CD4-positive, alpha-beta T cell treated with Interleukin-1 beta for 1 hour (primary cell): ENCODE measurements at regions not wholly inside any gene's neighbourhood (a gene's known extent, or its start where the extent isn't known, plus 50 kb on each side); places are given as distances from the start of the nearest gene placed in this dataset.

Source experiments
- DNase-seq, 2 donors: peaks; one replicate each; pipeline ENCODE4 v3.0.0-alpha.2; 2020 to 2022

DNA sequence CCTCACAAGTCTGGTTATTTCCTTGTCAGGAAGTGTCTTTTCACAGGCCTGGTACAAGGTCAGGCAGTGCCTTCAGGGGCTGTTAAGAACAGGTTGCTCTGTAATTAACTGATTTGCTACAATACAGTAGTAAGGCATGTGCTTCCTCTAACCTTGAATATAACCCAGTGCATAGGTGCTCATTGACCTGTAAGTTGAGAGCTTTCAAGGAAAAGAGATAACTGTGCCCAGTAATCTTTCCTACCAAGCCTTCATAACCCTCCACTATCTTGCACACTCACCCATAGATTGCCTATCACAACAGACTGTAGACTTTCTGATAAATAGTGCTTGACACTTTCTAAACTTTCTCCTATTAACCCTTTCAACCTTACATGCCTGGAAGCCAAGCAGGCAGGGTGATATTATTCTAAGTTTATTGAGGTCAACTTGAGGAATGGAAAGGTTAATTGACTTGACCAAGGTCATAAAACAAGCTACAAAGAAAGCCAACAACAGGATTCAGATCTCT lies 148.1 kb downstream of the PPARGC1A start:
- DNase-seq = no peak

DNA sequence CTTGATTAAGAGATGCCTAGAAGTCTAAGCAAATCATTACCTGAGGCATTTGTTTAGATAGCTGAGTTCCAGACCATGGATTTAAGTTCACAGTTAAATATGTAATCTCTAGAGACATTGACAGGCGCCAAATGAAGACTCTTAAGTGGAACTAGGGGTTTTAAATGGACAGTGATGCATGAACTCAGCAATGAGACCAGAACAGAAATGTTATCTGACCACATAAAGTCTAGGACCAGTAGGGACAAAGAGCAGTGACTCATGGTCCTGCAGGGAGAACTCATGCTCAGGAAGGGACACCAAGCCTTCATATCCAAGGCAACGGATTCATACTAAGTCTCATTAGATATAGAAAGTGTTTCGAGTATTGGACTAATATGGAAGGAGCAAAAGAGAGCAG lies 152.3 kb downstream of the PPARGC1A start:
- no peak for DNase-seq

- DNase-seq = no peak
Measured at GRCh38 chr4:23736466-23736865, 153.4 kb downstream of the PPARGC1A start.

GRCh38 chr4:23734000-23734399 lies 155.8 kb downstream of the PPARGC1A start:
- DNase-seq = no peak

DNA sequence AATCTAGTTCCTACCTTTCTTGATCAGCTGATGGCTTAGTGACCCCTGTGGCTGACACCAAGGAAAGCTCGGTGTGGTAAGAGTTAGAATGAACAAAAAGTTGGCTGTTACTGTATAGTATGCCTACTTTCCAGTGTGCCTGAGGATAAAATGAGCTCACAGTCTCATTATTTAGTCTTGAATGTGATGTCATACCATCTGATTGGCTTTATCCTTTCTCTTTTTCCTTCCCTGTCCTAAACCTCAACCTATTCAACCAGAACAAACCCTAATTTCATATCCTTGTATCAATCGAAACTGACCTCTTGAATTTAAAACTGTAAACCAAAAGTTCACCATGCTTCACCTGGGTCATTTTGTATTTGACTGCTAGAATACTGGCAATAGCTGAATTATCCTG lies 156.4 kb downstream of the PPARGC1A start:
- no peak for DNase-seq

- DNase-seq = no peak
Measured at GRCh38 chr4:23730998-23731397, 158.8 kb downstream of the PPARGC1A start.

DNA sequence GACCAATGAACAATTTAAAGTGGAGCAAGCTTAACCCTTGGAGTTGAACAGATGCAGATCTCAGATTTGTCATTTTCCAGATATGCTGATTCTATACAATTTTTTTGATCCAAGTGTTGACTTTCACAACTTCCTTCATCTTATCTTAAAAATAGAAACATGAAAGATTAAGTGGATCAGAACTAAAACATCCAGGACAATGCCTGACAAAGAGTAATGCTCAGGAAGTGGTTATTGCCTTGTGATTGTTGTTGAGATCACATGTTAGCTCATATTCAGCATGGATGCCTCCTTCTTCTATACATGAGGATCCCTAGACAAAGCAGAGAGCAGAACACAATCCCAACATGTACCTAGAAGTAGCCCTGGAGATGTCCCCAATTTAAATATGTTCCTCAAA lies 160.9 kb downstream of the PPARGC1A start:
- DNase-seq = no peak

DNA sequence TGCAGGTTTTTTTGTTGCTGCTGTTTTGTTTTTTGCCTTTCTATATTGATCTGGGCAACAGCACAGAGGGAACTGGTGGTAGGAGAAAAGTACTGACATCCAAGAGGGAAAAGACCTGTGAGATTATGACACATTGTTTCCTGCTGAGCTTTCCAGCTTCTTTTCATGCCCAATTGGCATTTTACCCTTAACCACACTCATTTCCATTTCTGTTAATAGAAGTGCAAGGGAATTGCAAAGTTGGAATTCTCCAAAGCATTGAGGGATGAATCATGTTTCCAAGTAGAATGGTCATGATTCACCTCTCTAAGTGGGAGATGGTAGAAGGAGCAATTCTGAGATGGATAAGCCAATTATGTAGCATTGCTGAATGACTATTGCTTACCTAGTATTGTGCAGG lies 161.5 kb downstream of the PPARGC1A start:
- DNase-seq = no peak

- DNase-seq = no peak
Measured at GRCh38 chr4:23720556-23720955, 169.3 kb downstream of the PPARGC1A start.

DNA sequence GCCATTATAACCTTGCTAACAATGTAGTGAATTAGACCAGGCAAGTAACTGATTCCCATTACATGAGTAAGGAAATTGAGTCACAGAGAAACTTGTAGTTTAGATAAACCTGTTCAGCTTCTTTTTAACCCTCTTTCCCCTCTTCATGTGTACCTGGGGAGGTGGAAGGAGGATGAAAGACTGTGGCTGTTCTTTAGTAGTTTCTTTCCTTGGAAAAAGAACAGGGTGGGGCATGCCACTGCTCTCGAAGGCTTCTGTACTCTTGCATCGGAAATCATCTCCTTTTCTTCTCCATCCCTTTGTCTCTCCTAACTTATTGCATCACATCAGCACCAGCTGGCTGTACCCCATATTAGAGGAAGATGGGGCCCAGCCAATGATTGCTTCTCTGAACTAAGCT lies 171.4 kb downstream of the PPARGC1A start:
- no peak for DNase-seq

- no peak for DNase-seq
Measured at GRCh38 chr4:23717528-23718248, 172.2 kb downstream of the PPARGC1A start.

DNA sequence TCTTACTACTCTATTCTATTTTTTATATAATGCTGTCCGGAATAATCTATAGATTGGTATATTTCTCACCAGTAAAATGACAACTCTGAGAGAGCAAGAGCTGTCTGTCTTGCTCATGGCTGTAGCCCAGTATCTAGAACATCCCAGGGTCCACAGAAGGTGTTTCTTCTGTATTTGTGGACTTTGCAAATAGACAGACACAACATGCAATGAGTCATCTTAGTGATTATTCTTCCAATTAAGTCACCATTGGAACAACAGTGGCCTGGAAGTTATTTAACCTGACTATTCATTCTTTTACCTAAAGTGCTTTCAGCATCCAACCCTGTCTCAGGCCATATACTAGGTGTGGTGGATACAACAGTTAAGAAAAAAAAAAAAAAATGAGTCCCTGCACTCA lies 179.5 kb downstream of the PPARGC1A start:
- DNase-seq = no peak

GRCh38 chr4:23707652-23708026 lies 182.2 kb downstream of the PPARGC1A start:
- DNase-seq = no peak

- DNase-seq = no peak
Measured at GRCh38 chr4:23706972-23707651, 182.7 kb downstream of the PPARGC1A start.

GRCh38 chr4:23700197-23700596 lies 189.7 kb downstream of the PPARGC1A start:
- no peak for DNase-seq

GRCh38 chr4:23697722-23698121 lies 192.1 kb downstream of the PPARGC1A start:
- no peak for DNase-seq

- DNase-seq = no peak
Measured at GRCh38 chr4:23697001-23697528, 192.8 kb downstream of the PPARGC1A start.

- DNase-seq = no peak
Measured at GRCh38 chr4:23686169-23686897, 203.5 kb downstream of the PPARGC1A start.

DNA sequence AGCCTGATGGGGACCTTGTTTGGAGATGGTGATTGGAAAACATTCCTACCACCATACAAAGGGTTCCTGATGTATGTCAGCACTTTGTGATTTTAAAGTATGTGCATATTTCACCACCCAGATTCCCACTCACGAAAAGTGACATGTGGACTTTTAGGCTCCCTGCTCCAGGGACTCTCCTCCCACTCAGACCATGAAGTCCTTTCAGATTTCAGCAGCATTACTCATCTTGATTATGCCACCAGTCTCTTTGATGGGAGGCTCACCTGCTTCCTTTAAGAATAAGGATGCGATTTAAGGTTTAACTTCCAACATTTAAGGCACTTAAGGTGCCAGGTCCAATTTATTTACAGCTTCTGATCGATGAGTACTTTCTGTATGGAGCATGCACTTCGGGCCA lies 204.4 kb downstream of the PPARGC1A start:
- DNase-seq = no peak

GRCh38 chr4:23680671-23681518 lies 209.0 kb downstream of the PPARGC1A start:
- no peak for DNase-seq

DNA sequence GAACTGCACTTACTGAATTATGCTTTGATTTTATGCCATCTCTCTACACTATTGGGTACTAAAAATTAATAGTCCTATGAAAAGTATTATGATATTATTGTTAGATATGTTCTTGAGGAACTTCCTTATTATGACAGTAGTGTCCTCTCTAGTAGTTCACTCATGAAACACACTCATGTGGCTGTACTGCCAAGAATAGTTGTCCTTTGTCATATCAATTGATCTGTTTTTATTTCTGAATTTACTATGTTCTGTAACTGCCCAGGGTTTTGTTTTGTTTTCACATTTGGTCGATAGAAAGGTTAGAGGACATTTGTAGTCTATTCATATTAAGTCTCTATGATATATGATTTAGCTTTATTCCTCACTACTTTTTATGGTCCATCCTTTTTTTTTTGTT lies 215.2 kb downstream of the PPARGC1A start:
- no peak for DNase-seq

- no peak for DNase-seq
Measured at GRCh38 chr4:23667659-23668058, 222.2 kb downstream of the PPARGC1A start.

GRCh38 chr4:23660865-23661264 lies 229.0 kb downstream of the PPARGC1A start:
- no peak for DNase-seq
